HG02870 (cell line): ENCODE measurements at regions not wholly inside any gene's neighbourhood (a gene's known extent, or its start where the extent isn't known, plus 50 kb on each side); places are given as distances from the start of the nearest gene placed in this dataset.
"Not testable (repeated sequence)": the region's sequence is repeated elsewhere in the genome, so short reads cannot be mapped to it uniquely, and the experiment has no call there.

Experiments used
- ATAC-seq: cut with Tn5 transposase; IDR thresholded peaks from one replicate; pipeline ENCODE4 v1.9.1; 2021; ENCODE audit warnings: mild to moderate bottlenecking, moderate library complexity; ENCODE audit not compliant: unreplicated experiment

DNA sequence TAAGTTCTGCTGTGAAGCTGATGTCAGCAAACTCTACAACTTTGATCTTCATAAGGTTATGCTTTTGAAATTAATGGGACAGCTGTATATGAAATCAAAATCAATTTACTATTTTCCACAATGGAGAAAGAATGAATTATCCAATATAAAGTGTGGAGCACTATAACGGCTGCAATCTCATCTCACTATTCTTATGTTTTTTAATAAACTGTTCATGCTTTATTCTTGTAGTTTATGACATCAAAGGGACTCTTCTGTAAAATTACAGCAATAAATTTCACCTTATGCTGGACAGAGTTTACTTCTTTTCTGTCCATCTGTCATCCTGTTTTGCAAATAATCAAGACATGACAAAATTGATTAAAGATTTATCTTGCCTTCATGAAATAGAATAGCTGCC, 192.5 kb downstream of the TECRL start:
- no peak for ATAC-seq

- ATAC-seq: no peak
These were observed 203.9 kb downstream of the TECRL start for GRCh38 chr4:64205376-64205775.

GRCh38 chr4:64200001-64200555, 209.2 kb downstream of the TECRL start:
- ATAC-seq: no peak

GRCh38 chr4:64195582-64195981, 213.7 kb downstream of the TECRL start:
- no peak for ATAC-seq

GRCh38 chr4:64192731-64193412, 216.4 kb downstream of the TECRL start:
- no peak for ATAC-seq

GRCh38 chr4:64174247-64174882, 234.9 kb downstream of the TECRL start:
- ATAC-seq: no peak

DNA sequence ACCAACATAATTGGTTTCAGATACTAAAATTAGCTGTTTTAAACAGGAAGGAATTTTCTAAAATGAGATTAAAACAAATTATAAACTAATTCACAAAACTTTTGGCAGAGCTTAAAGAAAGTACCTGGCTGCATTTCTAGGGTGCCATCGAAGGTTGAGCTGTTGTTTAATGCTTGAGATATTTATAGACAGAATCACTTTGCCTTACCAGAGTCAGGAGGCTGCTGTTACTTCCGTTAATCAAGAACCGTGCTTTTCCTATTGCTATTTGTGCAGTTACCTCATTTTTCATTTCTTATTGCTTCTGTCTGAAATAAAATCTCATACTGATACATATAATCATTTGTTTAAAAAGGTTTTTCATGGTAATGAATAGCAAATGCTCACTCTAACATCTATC, 242.9 kb downstream of the TECRL start:
- no peak for ATAC-seq

GRCh38 chr4:64158648-64159326, 250.5 kb downstream of the TECRL start:
- peak; percentile 70 for ATAC-seq

DNA sequence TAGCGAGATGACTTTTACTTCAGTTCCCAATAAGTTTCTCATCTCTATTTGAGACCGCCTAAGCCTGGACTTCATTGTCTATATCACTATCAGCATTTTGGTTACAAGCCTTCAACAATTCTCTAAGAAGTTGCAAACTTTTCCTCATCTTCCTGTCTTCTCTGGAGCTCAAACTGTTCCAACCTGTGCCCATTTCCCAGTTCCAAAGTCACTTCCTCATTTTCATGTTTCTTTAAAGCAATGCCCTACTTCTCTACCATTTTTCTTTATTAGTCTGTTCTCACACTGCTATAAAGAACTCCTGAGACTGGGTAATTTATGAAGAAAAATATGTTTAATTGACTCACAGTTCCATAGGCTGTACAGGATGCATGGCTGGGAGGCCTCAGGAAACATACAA, 251.9 kb downstream of the TECRL start:
- ATAC-seq: no peak

DNA sequence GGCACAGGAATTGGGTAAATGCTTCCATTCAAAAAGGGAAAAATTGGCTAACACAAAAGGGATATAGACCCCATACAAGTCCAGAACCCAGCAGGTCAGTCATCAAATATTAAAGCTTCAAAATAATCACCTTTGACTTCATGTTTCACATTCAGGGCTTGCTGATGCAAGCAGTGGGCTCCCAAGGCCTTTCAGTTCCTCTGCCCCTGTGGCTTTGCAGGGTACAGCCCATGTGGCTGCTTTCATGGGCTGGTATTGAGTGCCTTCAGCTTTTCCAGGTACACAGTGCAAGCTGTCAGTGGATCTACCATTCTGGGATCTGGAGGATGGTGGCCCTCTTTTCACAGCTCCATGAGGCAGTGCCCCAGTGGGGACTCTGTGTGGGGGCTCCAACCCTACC, 253.0 kb downstream of the TECRL start:
- no peak for ATAC-seq

DNA sequence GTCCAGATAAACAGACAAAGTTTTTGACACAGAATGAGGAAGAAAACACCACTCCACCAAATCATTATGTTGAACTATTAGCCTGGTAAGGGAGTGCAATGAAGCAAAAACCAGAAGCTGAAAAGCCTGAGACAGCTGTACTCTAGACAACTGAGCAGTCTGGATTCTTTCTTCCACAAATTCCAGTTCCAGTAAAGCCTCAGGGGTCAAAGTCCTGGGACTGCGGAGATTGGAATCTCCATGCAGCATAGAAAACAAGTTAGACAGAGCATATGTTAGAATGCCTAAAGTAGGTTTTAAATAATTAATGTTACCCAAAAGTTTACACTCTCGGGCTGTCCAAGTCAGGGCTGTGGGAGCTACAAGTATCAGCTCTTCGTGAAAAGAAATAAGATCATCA, 263.2 kb downstream of the TECRL start:
- ATAC-seq: no peak

DNA sequence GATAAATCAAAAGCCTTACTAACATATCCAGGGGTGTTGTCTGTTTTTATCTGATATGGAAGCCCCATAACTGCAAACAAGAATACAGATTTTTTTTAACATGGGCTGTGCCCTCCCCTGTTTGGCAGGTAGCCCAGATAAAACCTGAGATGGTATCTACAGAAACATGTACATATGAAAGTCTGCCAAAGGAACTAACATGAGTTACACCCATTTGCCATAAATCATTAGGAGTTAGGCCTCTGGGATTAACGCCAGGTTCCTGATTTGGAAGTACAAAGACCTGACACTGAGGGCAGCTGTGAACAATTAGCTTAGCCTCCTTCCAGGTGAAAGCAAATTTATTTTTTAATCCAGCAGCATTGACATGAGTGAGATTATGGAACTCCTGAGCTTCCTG, 264.3 kb downstream of the TECRL start:
- ATAC-seq: no peak

DNA sequence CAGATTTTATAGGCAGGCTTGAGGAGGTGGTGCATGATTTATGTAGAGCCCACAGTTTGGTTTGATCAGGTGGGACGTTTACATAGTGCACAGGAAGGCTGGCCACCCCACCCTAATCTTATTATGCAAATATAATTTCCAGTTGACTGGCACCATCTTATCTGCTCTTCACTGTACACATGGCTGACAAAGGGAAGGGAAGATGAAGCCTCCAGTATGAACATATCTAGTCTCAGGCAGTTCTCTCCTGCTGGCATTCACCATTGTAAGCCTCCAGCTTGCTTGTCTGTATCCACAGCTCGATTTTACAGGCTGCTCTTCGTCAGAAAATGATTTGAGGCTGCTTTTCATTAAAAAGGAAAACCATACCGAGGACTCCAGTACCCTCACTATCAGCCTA, 278.3 kb downstream of the TECRL start:
- no peak for ATAC-seq

- ATAC-seq: no peak
These were observed 283.9 kb downstream of the TECRL start for GRCh38 chr4:64125354-64125753.

GRCh38 chr4:64121803-64122202, 287.4 kb downstream of the TECRL start:
- no peak for ATAC-seq

DNA sequence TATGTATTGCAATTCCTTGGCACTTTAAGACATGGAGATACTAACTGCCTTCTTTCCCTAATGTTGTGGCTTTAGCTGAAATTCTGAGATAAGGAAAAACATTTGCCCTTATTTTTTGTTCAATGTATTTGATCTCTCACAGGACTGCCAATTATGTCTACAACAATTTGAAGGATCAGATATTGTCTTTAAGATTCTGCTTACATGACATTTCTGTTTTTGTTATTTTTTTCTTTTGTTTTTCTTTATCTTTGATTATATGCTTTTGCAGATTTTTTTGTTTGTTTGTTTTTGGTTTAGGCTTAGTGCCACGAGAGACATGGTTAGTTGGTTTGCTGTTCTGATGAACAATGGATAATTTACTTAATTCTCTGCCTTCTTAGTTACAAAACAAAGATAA, 303.3 kb downstream of the TECRL start:
- ATAC-seq: no peak

- ATAC-seq: no peak
These were observed 313.9 kb downstream of the TECRL start for GRCh38 chr4:64095398-64095797.

GRCh38 chr4:64079316-64079715, 329.9 kb downstream of the TECRL start:
- no peak for ATAC-seq

DNA sequence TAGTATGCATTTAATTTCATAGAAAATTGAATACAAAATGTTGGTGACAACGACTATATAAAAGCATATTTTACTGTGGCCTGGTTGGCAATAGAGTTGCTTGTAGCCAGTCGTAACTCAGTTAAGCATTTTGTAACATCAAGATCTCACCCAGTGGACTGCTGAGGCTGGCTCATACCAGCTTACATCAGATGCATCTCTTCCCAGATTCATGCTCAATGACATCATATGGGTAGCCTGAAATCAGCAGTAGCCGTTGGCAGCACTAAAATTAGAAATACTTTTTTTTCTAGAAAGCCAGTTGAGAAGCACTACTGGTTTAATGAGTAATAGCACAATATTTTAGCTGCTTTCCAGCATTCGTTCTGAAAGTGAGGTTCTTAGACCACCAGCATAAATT, 341.2 kb downstream of the TECRL start:
- ATAC-seq: no peak

DNA sequence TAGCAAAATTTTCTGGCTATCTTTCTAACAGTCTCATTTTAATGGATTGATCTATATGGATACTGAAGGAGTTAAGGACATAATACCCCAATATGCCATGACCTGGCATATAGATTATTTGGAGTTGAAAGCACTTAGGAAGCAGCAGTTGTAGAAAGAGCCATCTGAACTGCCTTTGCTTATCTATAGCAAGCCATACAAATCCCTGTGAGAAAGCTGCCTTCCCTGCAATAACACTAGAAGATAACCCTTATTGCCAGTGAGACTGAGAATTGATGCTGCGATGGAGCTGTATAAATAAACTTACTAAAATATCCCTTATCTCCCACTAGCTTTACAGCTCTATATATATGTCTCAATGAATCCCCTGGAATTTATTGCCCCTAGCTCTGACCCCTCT, 346.3 kb downstream of the TECRL start:
- ATAC-seq: no peak

GRCh38 chr4:64037033-64037432, 372.2 kb downstream of the TECRL start:
- not testable (repeated sequence) for ATAC-seq

DNA sequence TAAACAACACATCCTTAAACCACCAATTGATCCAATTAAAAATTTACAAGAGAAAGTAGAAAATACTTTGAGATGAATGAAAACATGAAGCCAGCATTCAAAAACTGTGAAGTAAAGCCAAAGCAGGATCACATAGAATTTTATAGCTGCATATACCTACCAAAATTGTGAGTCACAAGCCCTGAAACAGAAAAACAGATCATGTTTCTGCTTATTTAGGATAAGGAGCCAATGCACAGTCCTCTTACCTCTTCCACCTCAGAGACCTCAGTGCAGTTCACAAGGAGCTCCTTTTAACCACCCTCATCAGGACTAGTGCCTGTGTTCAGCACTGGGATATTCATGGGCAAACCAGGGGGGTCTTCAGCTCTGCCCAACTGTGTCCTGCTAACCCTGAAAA, 386.7 kb downstream of the TECRL start:
- no peak for ATAC-seq
